GM10266 (cell line): ENCODE measurements at regions not wholly inside any gene's neighbourhood (a gene's known extent, or its start where the extent isn't known, plus 50 kb on each side); places are given as distances from the start of the nearest gene placed in this dataset.

ENCODE experiments used
- DNase-seq: peaks from one replicate; pipeline ENCODE4 v3.0.0; 2012; ENCODE audit errors: extremely low spot score
- TF ChIP-seq, protein P1 (sequence below): IDR thresholded peaks from 2 replicates; pipeline ENCODE4 v1.5.1; 2012; ENCODE audit warnings: mild to moderate bottlenecking, low read depth; ENCODE audit not compliant: control insufficient read depth, insufficient read depth; ENCODE audit errors: missing control alignments

DNA sequence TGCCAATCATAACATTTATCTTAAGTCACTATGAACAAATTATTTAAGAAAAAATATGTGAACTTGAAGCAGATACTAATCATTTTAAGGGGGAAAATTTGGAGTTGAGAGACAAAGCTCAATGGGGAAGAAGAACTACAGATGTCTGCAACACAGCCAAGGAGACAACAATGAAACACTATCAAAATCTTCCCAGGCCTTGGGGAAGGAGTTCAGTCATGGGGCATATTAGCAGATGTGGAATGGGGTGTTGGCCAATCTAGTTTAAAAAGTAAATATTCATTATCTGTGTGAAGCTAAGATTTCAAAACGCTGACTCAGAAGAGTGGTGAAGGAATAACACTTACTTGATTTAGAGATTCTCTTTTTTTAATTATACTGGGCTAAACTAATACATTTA lies 671.6 kb upstream of the ZP4 start:
- TF ChIP-seq, protein P1, sequence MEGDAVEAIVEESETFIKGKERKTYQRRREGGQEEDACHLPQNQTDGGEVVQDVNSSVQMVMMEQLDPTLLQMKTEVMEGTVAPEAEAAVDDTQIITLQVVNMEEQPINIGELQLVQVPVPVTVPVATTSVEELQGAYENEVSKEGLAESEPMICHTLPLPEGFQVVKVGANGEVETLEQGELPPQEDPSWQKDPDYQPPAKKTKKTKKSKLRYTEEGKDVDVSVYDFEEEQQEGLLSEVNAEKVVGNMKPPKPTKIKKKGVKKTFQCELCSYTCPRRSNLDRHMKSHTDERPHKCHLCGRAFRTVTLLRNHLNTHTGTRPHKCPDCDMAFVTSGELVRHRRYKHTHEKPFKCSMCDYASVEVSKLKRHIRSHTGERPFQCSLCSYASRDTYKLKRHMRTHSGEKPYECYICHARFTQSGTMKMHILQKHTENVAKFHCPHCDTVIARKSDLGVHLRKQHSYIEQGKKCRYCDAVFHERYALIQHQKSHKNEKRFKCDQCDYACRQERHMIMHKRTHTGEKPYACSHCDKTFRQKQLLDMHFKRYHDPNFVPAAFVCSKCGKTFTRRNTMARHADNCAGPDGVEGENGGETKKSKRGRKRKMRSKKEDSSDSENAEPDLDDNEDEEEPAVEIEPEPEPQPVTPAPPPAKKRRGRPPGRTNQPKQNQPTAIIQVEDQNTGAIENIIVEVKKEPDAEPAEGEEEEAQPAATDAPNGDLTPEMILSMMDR, result no peak

DNA sequence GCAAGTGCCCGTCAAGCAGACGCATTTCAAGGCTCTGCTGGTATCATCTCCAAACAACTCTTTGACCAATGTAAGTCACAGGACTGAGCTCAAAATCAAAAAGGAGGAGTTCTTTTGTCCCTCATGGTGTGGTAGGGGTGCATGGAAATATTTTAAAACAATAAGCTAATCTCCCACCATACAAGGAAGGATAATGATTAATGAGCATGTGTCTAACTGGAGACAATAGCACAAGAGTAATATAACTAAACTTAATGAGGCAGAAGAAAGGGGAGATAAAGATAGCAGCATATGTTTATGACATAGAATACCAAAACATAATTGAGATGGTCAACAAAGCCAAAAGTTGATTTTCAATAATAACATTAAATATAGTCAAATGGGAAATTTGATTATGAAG lies 668.0 kb upstream of the ZP4 start:
- DNase-seq, result no peak
- TF ChIP-seq, protein P1, result no peak

More for the DNA sequence above, 671.6 kb upstream of the ZP4 start:
- DNase-seq, result no peak

DNA sequence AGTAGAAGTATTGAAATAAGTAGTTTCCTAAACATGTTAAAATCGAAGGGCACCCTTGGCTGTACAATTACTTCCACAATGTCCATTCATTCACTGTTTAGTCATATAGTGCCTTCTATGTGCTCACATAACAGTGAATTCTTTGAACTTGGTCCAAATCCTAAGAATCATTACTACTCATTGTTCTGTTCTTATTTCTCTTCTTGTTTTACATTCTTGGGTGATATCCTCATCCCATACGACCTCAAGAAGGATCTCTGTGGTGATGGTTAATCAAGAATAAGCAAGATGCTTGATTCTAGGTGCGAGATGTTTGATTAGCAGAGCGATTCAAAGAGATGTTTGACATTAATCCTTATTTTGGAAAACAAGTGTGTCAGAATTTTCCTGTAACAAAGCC lies 667.4 kb upstream of the ZP4 start:
- TF ChIP-seq, protein P1, result no peak
- no peak for DNase-seq

DNA sequence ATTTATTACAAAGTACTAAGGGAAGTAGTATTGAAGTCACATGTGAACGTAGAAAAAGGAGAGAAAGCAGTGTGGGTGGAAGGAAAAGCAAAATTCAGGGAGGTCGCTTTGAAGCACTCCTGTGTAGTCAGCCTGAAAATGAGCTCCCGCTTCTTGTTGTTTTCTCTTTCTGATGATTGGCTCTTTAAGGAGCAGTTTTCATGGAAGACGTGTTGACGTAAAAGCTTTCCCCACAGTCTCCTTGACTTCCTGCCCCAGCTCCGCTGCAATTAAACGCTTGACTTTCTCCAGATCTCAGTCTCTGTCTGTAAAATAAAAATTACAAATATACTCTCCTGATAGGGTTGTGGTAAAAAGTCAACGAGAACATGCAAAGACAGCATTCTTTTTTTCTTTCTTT lies 661.5 kb upstream of the ZP4 start:
- TF ChIP-seq, protein P1, result no peak
- DNase-seq, result no peak

DNA sequence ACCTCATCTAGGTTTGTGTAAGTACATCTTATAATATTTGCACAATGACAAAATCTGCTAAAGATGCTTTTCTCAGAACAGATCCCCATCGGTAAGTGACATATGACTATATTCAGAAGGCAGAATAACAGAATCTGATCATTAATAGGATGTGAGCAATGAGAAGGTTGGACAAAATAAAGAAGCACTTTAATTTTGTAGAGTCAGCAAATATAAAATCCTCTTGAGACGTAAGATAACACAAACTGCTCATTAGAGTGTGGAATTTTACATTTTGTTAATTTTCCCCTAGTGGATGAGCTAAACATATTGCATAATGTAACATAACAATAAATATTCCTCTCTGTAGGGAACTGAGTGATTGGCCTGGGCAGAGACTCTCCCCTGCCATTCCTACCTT lies 658.4 kb upstream of the ZP4 start:
- no peak for DNase-seq
- TF ChIP-seq, protein P1, result no peak

DNA sequence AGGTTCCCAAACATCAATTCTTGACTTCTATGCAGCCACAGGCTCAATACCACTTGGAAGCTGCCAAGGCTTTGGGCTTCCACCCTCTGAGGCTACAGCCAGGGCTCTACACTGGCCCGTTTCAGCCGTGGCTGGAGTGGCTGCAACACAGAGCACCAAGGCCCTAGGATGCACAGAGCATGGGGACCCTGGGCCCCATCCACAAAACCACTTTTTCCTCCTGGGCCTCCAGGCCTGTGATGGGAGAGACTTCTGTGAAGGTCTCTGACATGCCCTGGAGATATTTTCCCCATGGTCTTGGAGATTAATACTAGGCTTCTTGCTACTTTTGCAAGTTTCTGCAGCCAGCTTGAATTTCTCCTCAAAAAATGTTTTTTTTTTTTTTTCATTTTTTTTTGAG lies 655.4 kb upstream of the ZP4 start:
- DNase-seq, result no peak
- TF ChIP-seq, protein P1, result no peak

DNA sequence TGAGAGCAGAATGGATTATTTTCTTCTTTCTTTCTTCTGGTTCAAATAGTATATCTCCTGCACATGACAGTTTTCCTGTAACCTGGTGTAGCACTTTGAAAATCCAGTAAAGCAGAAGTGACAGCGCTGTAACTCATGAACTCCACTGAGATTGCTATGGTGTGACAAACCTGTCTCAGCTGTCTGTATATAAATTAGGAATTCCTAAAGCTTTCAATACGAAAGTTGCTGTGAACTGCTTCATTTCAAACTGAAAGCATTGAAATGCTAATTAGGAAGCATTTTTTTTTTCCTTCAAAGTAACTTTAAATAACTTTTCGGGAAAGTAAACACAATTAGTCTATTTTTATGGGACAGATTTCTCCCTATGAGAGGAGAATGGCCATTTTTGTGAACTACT lies 646.9 kb upstream of the ZP4 start:
- TF ChIP-seq, protein P1, result no peak

More for the DNA sequence above, 646.9 kb upstream of the ZP4 start:
- no peak for DNase-seq
